CD14-positive monocyte (primary cell): ENCODE measurements at regions not wholly inside any gene's neighbourhood (a gene's known extent, or its start where the extent isn't known, plus 50 kb on each side); places are given as distances from the start of the nearest gene placed in this dataset.

Experiments
- DNase-seq, 3 donors: peaks; one replicate each; pipeline ENCODE4 v3.0.0-alpha.2; 2011 to 2022
- H2AFZ ChIP-seq: 2 replicates; pipeline ENCODE4 v1.6.0; 2012; ENCODE audit warnings: mild to moderate bottlenecking, low read depth, low read length, inconsistent platforms; ENCODE audit not compliant: insufficient read depth, poor library complexity, severe bottlenecking
- H3K27ac ChIP-seq, 2 donors: 1 replicate in 1 of 2; 2 replicates in 1 of 2; pipeline ENCODE4 v1.5.1; 2012 to 2013; ENCODE audit warnings: low read length in 2 of 2, control low read depth in 1 of 2, inconsistent platforms in 1 of 2, low read depth in 1 of 2, mild to moderate bottlenecking in 1 of 2
- H3K27me3 ChIP-seq, 2 donors: one replicate each; pipeline versions ENCODE4 v1.6.0 to v1.6.1; 2011 to 2013; ENCODE audit warnings: low read length in 2 of 2; ENCODE audit not compliant: control insufficient read depth in 2 of 2, insufficient read depth in 2 of 2
- H3K36me3 ChIP-seq, 2 donors: replicated peaks in 1 of 2; 1 replicate in 1 of 2; 2 replicates in 1 of 2; pipeline versions ENCODE4 v1.5.1 to v1.6.1; 2012 to 2013; ENCODE audit warnings: low read length in 2 of 2, control low read depth in 1 of 2, inconsistent platforms in 1 of 2, mild to moderate bottlenecking in 1 of 2; ENCODE audit not compliant: insufficient read depth in 2 of 2, control insufficient read depth in 1 of 2
- H3K4me1 ChIP-seq, 2 donors: 1 replicate in 1 of 2; 2 replicates in 1 of 2; pipeline versions ENCODE4 v1.5.1 to v1.6.1; 2012 to 2013; ENCODE audit warnings: low read length in 2 of 2, control low read depth in 1 of 2, inconsistent platforms in 1 of 2, mild to moderate bottlenecking in 1 of 2, moderate library complexity in 1 of 2; ENCODE audit not compliant: insufficient read depth in 2 of 2, control insufficient read depth in 1 of 2
- H3K4me2 ChIP-seq: replicated peaks from 2 replicates; pipeline ENCODE3; 2012; ENCODE audit warnings: low read length, moderate library complexity, mild to moderate bottlenecking; ENCODE audit not compliant: poor library complexity, severe bottlenecking; ENCODE audit errors: extremely low read depth
- H3K4me3 ChIP-seq, 3 experiments: fragments of 200-600 bp in 1 of 3; sonication (generic) in 1 of 3; replicated peaks in 1 of 3; 1 replicate in 2 of 3; 2 replicates in 1 of 3; pipeline ENCODE4 v1.5.1; 2011 to 2013; ENCODE audit warnings: low read length in 3 of 3, mild to moderate bottlenecking in 3 of 3, control low read depth in 2 of 3, low read depth in 2 of 3, inconsistent platforms in 1 of 3, moderate library complexity in 1 of 3
- H3K79me2 ChIP-seq: 2 replicates; pipeline ENCODE4 v1.6.0; 2012; ENCODE audit warnings: mild to moderate bottlenecking, control low read depth, inconsistent platforms, low read length, moderate library complexity; ENCODE audit not compliant: insufficient read depth
- H3K9ac ChIP-seq: 2 replicates; pipeline ENCODE4 v1.6.0; 2017; ENCODE audit warnings: low read length, mild to moderate bottlenecking; ENCODE audit not compliant: insufficient read depth, poor library complexity, severe bottlenecking
- H3K9me3 ChIP-seq, 2 donors: replicated peaks in 1 of 2; 1 replicate in 1 of 2; 2 replicates in 1 of 2; pipeline versions ENCODE4 v1.5.1 to v1.6.1; 2012 to 2013; ENCODE audit warnings: low read length in 2 of 2, control low read depth in 1 of 2; ENCODE audit not compliant: control insufficient read depth in 1 of 2, insufficient read depth in 1 of 2
- H4K20me1 ChIP-seq: 2 replicates; pipeline ENCODE4 v1.6.0; 2012; ENCODE audit warnings: mild to moderate bottlenecking, low read length, control low read depth, moderate library complexity; ENCODE audit not compliant: insufficient read depth
- H3K27ac Mint-ChIP-seq, 7 donors: one replicate each; pipeline ENCODE4 v1.8.0; 2020; ENCODE audit warnings: mild to moderate bottlenecking in 7 of 7, mixed read lengths in 7 of 7, moderate library complexity in 6 of 7, inconsistent platforms in 2 of 7
- H3K27me3 Mint-ChIP-seq, 3 donors: one replicate each; pipeline ENCODE4 v1.8.0; 2021 to 2022; ENCODE audit warnings: low read depth in 3 of 3, mild to moderate bottlenecking in 3 of 3, mixed read lengths in 3 of 3, moderate library complexity in 3 of 3, inconsistent platforms in 1 of 3
- H3K36me3 Mint-ChIP-seq, 2 donors: one replicate each; pipeline ENCODE4 v1.8.0; 2020; ENCODE audit warnings: mixed read lengths in 2 of 2, inconsistent platforms in 1 of 2, mild to moderate bottlenecking in 1 of 2
- H3K4me1 Mint-ChIP-seq: one replicate; pipeline ENCODE4 v1.8.0; 2020; ENCODE audit warnings: mild to moderate bottlenecking, mixed read lengths
- H3K4me3 Mint-ChIP-seq, 2 donors: one replicate each; pipeline ENCODE4 v1.8.0; 2020; ENCODE audit warnings: mild to moderate bottlenecking in 2 of 2, mixed read lengths in 2 of 2, moderate library complexity in 1 of 2
- H3K9me3 Mint-ChIP-seq, 7 donors: one replicate each; pipeline ENCODE4 v1.8.0; 2020 to 2022; ENCODE audit warnings: mixed read lengths in 7 of 7, mild to moderate bottlenecking in 6 of 7, moderate library complexity in 6 of 7, inconsistent platforms in 2 of 7
- WGBS: methylation state at CpG from one replicate; pipeline ENCODE4 v1.1.5; 2013; ENCODE audit warnings: missing lambda C conversion rate; ENCODE audit not compliant: insufficient coverage; 5-methylcytosine and 5-hydroxymethylcytosine counted together
- intact Hi-C, 2 donors: fragments of 100-400 bp; cut with micrococcal nuclease; formaldehyde crosslinking; loops; one replicate each; pipeline versions ENCODE4 v1.15.0 to v1.15.1; 2023
- TF ChIP-seq, protein P1 (sequence below): fragments of 200-600 bp; IDR thresholded peaks from one replicate; pipeline ENCODE4 v1.8.0; 2022; ENCODE audit warnings: antibody characterized with exemption, mild to moderate bottlenecking

GRCh38 chr3:194750491-194750828, 64.8 kb downstream of the FAM43A start:
- peaks cover 0 to 6% (median 4%) of the 10 kb centered on the region in 3 donors for H3K27me3 Mint-ChIP-seq

GRCh38 chr3:194755671-194756459, 70.2 kb downstream of the FAM43A start:
- no peak overlapping the region for H3K4me3 Mint-ChIP-seq
- Histone ChIP-seq H3K27me3 (no peaks in the 10 kb centered on the region), H3K79me2 (no peaks in the 10 kb centered on the region), H3K4me2 (no peak overlapping the region), H2AFZ (no peak overlapping the region), H3K4me3 (no peak overlapping the region), H4K20me1 (no peaks in the 10 kb centered on the region), H3K9ac (no peak overlapping the region), H3K9me3 (no peaks in the 10 kb centered on the region), H3K36me3 (no peaks in the 10 kb centered on the region), H3K27ac (no peak overlapping the region), H3K4me1 (peaks cover 0 to 6% of the 10 kb centered on the region in 2 donors)
- DNase-seq = no peak
- peaks cover 2% of the 10 kb centered on the region for H3K4me1 Mint-ChIP-seq
- H3K27me3 Mint-ChIP-seq = peaks cover 0 to 5% (median 4%) of the 10 kb centered on the region in 3 donors
- H3K36me3 Mint-ChIP-seq = no peaks in the 10 kb centered on the region
- H3K27ac Mint-ChIP-seq = peak overlapping the region in 1 of 7 donors; percentile 30
- peaks cover 0 to 2% (median 0%) of the 10 kb centered on the region in 7 donors for H3K9me3 Mint-ChIP-seq
- intact Hi-C loops = no loop called here
- TF ChIP-seq, protein P1, sequence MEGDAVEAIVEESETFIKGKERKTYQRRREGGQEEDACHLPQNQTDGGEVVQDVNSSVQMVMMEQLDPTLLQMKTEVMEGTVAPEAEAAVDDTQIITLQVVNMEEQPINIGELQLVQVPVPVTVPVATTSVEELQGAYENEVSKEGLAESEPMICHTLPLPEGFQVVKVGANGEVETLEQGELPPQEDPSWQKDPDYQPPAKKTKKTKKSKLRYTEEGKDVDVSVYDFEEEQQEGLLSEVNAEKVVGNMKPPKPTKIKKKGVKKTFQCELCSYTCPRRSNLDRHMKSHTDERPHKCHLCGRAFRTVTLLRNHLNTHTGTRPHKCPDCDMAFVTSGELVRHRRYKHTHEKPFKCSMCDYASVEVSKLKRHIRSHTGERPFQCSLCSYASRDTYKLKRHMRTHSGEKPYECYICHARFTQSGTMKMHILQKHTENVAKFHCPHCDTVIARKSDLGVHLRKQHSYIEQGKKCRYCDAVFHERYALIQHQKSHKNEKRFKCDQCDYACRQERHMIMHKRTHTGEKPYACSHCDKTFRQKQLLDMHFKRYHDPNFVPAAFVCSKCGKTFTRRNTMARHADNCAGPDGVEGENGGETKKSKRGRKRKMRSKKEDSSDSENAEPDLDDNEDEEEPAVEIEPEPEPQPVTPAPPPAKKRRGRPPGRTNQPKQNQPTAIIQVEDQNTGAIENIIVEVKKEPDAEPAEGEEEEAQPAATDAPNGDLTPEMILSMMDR = no peak
- WGBS = 98% methylated on average over 29 of the region's 29 CpGs

More at GRCh38 chr3:194750491-194750828, 64.8 kb downstream of the FAM43A start:
- Mint-ChIP-seq H3K4me1 (peaks cover 9% of the 10 kb centered on the region), H3K36me3 (peaks cover 5 to 12% of the 10 kb centered on the region in 2 donors), H3K27ac (no peak overlapping the region), H3K9me3 (peaks cover 12 to 20% (median 15%) of the 10 kb centered on the region in 7 donors), H3K4me3 (no peak overlapping the region)
- peaks cover 6 to 12% of the 10 kb centered on the region in 2 donors for H3K4me1 ChIP-seq
- no peaks in the 10 kb centered on the region for H3K36me3 ChIP-seq
- no peak overlapping the region for H3K4me2 ChIP-seq
- TF ChIP-seq, protein P1 = no peak
- peaks cover 12 to 17% of the 10 kb centered on the region in 2 donors for H3K9me3 ChIP-seq
- H3K9ac ChIP-seq = no peak overlapping the region
- WGBS = 91% methylated on average over 2 of the region's 5 CpGs
- H3K79me2 ChIP-seq = no peaks in the 10 kb centered on the region
- no peak overlapping the region for H2AFZ ChIP-seq
- DNase-seq = no peak
- no peaks in the 10 kb centered on the region for H4K20me1 ChIP-seq
- intact Hi-C loops = no loop called here
- no peak overlapping the region for H3K27ac ChIP-seq
- H3K4me3 ChIP-seq = no peak overlapping the region
- H3K27me3 ChIP-seq = no peaks in the 10 kb centered on the region
